C4-2B (cell line): ENCODE measurements at regions not wholly inside any gene's neighbourhood (a gene's known extent, or its start where the extent isn't known, plus 50 kb on each side); places are given as distances from the start of the nearest gene placed in this dataset.
A peak's percentile ranks its signal among the peaks of the same experiment; 100 is the strongest.
"Not testable (repeated sequence)": the region's sequence is repeated elsewhere in the genome, so short reads cannot be mapped to it uniquely, and the experiment has no call there.

ENCODE experiments used
- H3K27ac ChIP-seq: fragments of 450-650 bp; 2 replicates; pipeline ENCODE4 v1.5.1; 2017
- CTCF ChIP-seq: fragments of 450-650 bp; conservative IDR thresholded peaks from 2 replicates; pipeline ENCODE4 v1.5.1; 2017; ENCODE audit warnings: mild to moderate bottlenecking
- ZFX ChIP-seq: fragments of 450-650 bp; IDR thresholded peaks from 2 replicates; pipeline ENCODE4 v1.6.1; 2017

- H3K27ac ChIP-seq, result no peak overlapping the region
- TF ChIP-seq CTCF, result no peak
Observed at GRCh38 chr11:89545691-89546090, 54.5 kb upstream of the NOX4 start.

DNA sequence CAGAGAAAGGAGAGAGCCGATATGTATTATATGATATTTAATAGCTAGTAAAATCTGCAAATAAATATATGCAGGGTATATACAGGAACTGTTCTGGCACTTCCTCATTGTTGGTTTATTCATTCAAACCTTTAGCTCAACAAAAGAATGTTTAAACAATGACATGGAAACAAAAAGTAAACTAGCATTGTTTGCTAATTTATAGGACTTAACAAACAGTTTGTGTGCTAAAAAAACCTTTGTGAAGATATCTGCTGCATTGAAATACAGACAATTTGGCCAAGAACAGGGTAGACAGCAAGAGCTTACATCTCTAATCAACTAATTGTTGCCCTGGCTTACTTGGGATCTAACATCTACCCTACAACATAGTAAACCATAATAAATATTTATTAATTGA, 64.6 kb upstream of the NOX4 start:
- peak overlapping the region; percentile 60; the same call in 1 of the 2 replicates for H3K27ac ChIP-seq

GRCh38 chr11:89556731-89557707, 65.8 kb upstream of the NOX4 start:
- not testable (repeated sequence) for H3K27ac ChIP-seq

DNA sequence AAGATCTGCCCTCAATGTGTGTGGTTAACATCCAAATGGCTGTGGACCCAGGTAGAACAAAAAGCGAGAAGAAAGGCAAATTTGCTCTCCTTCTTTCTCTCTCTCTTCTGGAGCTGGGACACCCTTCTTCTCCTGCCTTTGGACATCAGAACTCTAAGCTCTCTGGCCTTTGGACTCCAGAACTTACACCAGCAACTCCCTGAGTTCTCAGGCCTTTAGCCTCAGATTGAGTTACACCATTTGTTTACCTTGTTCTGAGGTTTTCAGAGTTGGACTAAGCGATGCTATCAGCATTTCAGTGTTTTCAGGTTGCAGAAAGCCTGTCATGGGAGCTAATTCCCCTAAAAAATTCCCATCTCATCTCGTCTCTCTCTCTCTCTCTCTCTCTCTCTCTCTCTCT, 69.4 kb upstream of the NOX4 start:
- not testable (repeated sequence) for H3K27ac ChIP-seq

DNA sequence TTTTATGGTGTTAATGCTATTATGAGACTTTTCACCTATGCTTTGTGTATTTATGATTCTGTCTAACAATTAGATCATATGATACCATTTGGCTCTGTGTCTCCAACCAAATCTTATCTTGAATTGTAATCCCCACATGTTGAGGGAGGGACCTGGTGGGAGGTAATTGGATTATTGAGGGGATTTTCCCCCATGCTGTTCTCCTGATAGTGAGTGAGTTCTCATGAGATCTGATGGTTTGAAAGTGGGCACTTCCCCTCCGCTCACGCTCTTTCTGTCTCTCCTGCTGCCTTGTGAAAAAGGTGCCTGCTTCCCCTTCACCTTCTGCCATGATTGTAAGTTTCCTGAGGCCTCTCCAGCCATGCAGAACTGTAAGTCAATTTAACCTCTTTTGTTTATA, 71.6 kb upstream of the NOX4 start:
- not testable (repeated sequence) for H3K27ac ChIP-seq

DNA sequence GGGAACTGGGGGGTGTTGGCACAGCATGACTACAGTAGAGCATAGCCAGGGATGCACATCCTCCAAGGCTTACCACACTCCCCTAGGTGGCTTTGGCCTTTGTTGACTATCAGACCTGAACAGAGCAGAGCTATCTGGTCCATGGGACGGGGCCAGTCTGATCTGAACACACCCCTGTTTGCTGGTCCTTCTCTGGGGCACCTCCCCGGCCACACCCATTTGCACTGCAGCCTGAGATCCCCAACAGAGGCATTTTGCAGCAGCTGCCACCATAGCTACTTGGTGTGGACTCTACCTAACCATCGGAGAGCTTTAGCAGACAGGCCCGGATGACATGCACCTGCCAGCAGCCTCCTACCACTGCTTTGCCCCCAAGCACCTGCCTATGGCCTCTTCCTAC, 75.8 kb upstream of the NOX4 start:
- H3K27ac ChIP-seq, result no peak overlapping the region
- no peak for TF ChIP-seq CTCF
- no peak for TF ChIP-seq ZFX

GRCh38 chr11:89569387-89569786, 78.2 kb upstream of the NOX4 start:
- not testable (repeated sequence) for H3K27ac ChIP-seq

- not testable (repeated sequence) for H3K27ac ChIP-seq
Observed at GRCh38 chr11:89571706-89572105, 80.5 kb upstream of the NOX4 start.

DNA sequence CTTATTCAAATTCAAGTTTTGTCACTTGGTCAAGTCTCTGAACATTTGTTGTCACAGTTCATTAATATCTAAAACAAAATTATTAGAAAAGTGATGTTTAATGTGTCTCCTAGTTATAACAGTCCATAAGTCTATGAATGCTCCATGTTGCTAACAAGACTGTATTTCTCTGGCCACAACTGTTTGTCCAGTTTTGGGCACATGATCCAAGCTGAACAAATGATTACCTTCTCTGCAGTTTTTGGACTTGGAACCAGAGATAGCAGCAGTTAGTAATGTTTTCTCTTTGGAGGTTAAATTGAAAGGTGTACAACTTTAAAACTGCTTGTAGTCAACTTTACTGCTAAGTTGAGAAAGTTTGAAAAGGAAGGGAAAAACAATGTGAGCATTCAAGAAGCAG, 84.7 kb upstream of the NOX4 start:
- not testable (repeated sequence) for H3K27ac ChIP-seq

- H3K27ac ChIP-seq, result not testable (repeated sequence)
Observed at GRCh38 chr11:89577428-89577827, 86.3 kb upstream of the NOX4 start.

GRCh38 chr11:89583580-89583979, 92.4 kb upstream of the NOX4 start:
- H3K27ac ChIP-seq, result no peak overlapping the region
- no peak for TF ChIP-seq ZFX
- no peak for TF ChIP-seq CTCF

DNA sequence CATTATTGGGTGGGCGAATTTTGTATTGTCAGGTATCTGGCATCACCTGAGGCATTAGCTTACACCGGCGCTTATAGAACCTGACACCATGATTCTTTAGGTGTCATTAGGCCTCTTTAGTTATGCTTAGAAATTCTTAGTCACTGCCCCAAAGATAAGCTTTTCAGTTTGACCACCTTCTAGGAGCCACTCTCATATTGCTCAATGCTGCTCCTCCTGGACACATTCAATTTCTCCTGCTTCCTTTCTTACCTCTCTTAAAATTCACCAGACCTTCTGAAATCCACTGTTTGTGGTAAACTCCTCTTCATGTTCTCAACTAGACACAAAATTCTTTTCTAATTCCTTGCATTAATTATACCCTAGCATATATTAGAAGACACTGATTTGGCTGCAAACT, 93.9 kb upstream of the NOX4 start:
- not testable (repeated sequence) for H3K27ac ChIP-seq

DNA sequence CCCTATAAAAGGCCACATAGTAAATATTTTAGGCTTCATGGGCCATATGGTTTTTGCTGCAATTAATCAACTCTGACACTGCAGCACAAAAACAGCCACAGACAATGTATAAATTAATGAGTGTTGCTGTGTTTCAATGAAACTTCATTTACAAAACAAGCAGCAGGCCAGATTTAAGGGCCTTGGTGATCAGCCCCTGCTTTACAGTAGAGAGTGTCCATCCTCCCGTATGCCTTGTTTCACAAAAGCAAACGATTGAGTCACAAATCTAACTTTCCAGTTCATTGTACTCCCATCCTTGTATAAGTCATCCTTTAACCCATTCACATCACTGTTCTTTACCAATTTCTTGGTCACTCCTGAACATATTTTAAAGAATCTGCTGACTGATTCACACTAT, 94.3 kb upstream of the NOX4 start:
- H3K27ac ChIP-seq, result not testable (repeated sequence)

GRCh38 chr11:89589413-89589812, 98.2 kb upstream of the NOX4 start:
- not testable (repeated sequence) for H3K27ac ChIP-seq

- H3K27ac ChIP-seq, result not testable (repeated sequence)
Observed at GRCh38 chr11:89590008-89590632, 98.9 kb upstream of the NOX4 start.

- H3K27ac ChIP-seq, result not testable (repeated sequence)
Observed at GRCh38 chr11:89601263-89601662, 108.8 kb upstream of the TRIM77 start.
